Muscle of leg (tissue), 3 donors: ENCODE measurements at regions not wholly inside any gene's neighbourhood (a gene's known extent, or its start where the extent isn't known, plus 50 kb on each side); places are given as distances from the start of the nearest gene placed in this dataset.

Experiments
- DNase-seq: peaks from one replicate; pipeline ENCODE4 v3.0.0; 2013
- H3K27ac ChIP-seq: one replicate; pipeline ENCODE4 v1.5.1; 2013; ENCODE audit warnings: mild to moderate bottlenecking, low read length, control low read depth
- H3K27me3 ChIP-seq: one replicate; pipeline ENCODE4 v1.6.1; 2013; ENCODE audit warnings: low read length; ENCODE audit not compliant: control insufficient read depth, insufficient read depth
- H3K36me3 ChIP-seq: one replicate; pipeline ENCODE4 v1.6.1; 2013; ENCODE audit warnings: low read length; ENCODE audit not compliant: control insufficient read depth, insufficient read depth
- H3K4me1 ChIP-seq: one replicate; pipeline ENCODE4 v1.6.1; 2013; ENCODE audit warnings: low read length; ENCODE audit not compliant: control insufficient read depth, insufficient read depth
- H3K4me3 ChIP-seq: one replicate; pipeline ENCODE4 v1.5.1; 2013; ENCODE audit warnings: low read length, control low read depth
- H3K9me3 ChIP-seq: replicated peaks from 2 replicates; pipeline ENCODE4 v1.6.1; 2013; ENCODE audit warnings: low read depth, low read length; ENCODE audit not compliant: control insufficient read depth
- WGBS: methylation state at CpG from one replicate; pipeline ENCODE4 v1.1.5; 2013; ENCODE audit warnings: missing lambda C conversion rate; ENCODE audit not compliant: insufficient coverage; 5-methylcytosine and 5-hydroxymethylcytosine counted together

DNA sequence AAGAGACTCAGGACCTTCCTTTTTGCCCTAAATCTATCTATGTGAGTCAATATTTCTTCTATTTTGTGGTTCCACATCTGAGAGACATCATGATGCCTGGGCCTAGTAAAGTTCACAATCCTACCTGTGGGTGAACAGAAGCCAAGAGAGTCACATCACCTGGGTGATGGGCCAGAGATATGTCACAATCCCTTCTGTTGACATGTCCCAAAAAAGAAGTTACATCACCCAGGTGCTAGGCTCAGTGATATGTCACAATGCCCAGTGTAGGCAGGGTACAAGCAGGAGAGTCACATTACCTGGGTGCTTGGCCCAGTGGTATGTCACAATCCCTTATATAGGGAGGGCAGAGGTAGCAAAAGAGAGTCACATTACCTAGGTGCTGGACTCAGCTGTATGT, 2101.9 kb downstream of the TP53TG3F start:
- H3K9me3 ChIP-seq, result peaks cover 64% of the 10 kb centered on the region

DNA sequence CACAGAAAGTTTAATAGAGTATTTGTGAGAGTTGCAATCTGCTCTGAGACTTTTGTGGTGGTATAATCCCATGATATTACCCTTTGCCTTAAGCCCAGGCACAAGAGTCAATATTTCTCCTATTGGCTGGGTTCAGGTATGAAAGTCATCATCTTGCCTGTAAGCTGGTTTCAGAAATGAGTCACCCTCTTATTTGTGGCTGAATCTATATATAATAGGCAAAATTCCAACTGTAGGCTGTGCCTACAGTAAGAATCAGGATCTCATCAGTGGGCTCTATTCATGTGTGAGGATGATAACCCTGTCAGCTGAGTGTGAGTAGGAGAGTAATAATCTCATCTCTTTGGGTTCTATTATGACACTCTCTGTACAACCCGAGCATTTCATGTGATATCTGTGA, 2103.1 kb downstream of the TP53TG3F start:
- no CpG with 5 or more reads among the region's 1 CpG for WGBS
- DNase-seq, result no peak
- no peaks in the 10 kb centered on the region for H3K27me3 ChIP-seq
- H3K9me3 ChIP-seq, result peaks cover 63% of the 10 kb centered on the region
- no peak overlapping the region for H3K27ac ChIP-seq
- no peaks in the 10 kb centered on the region for H3K4me1 ChIP-seq
- H3K4me3 ChIP-seq, result no peak overlapping the region
- no peaks in the 10 kb centered on the region for H3K36me3 ChIP-seq

More for the DNA sequence above, 2101.9 kb downstream of the TP53TG3F start:
- Histone ChIP-seq H3K4me3 (no peak overlapping the region), H3K27me3 (no peaks in the 10 kb centered on the region), H3K27ac (no peak overlapping the region), H3K36me3 (no peaks in the 10 kb centered on the region), H3K4me1 (no peaks in the 10 kb centered on the region)
- DNase-seq, result no peak

DNA sequence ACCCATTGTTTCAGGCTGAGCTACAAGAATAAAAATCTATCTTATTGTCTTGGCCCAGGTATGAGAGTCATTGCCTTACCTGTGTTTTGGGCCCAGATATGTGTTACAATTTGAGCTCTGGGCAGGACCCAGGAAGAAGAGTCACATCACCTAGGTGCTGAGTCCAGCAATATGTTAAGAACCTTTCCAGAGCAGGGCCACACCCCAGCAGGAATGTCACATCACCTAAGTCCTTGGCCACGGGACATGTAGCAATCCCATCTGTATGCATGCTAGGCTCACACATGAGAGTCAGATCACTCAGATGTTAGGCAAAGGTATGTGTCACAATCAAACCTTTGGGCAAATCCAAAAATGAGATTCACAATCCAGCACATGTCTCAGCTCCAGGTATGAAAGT, 2103.5 kb downstream of the TP53TG3F start:
- WGBS, result 40% methylated on average over 1 of the region's 1 CpG
- H3K27ac ChIP-seq, result no peak overlapping the region
- H3K4me3 ChIP-seq, result no peak overlapping the region
- DNase-seq, result no peak
- H3K4me1 ChIP-seq, result no peaks in the 10 kb centered on the region
- no peaks in the 10 kb centered on the region for H3K36me3 ChIP-seq
- no peaks in the 10 kb centered on the region for H3K27me3 ChIP-seq
- peaks cover 61% of the 10 kb centered on the region for H3K9me3 ChIP-seq

DNA sequence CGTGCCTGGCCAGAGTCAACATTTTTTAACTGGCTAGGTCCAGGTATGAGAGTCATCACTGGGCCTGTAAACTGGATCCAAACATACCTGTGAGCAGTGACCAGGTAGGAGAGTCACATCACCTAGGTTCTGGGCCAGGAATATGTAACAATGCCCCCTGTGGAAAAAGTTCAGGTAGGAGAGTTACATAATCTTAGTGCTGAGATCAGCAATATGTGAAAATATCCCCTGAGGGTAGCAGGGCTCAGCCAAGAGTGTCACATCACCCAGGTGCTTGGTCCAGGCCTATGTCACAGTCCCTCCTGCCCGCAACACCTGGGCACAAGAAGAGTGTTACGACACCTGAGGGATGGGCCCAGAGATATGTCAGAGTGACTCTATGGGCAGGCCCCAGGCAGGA, 2104.7 kb downstream of the TP53TG3F start:
- Histone ChIP-seq H3K27me3 (no peaks in the 10 kb centered on the region), H3K27ac (no peak overlapping the region), H3K4me3 (no peak overlapping the region), H3K36me3 (no peaks in the 10 kb centered on the region), H3K9me3 (peaks cover 57% of the 10 kb centered on the region), H3K4me1 (no peaks in the 10 kb centered on the region)
- no peak for DNase-seq
- 92% methylated on average over 3 of the region's 3 CpGs for WGBS

DNA sequence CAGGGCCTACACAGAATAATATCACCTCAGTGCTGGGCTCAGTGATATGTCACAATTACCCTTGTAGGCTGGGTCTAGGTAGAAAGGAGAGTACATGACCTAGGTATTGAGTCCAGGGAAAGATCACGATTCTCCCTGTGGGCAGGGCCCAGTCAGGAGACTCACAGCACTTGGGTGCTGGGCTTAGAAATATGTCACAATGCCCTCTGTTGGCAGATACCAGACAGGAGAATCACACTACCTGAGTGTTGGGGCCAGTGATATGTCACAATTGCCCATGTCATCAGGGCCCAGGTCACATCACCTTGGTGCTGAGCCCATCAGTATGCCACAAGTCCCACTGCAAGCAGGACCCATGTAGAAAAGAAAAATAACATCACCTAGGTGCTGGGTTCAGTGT, 2105.5 kb downstream of the TP53TG3F start:
- Histone ChIP-seq H3K4me1 (no peaks in the 10 kb centered on the region), H3K4me3 (no peak overlapping the region), H3K27ac (no peak overlapping the region), H3K27me3 (no peaks in the 10 kb centered on the region), H3K36me3 (no peaks in the 10 kb centered on the region), H3K9me3 (peaks cover 55% of the 10 kb centered on the region)
- no peak for DNase-seq
- 60% methylated on average over 1 of the region's 1 CpG for WGBS

DNA sequence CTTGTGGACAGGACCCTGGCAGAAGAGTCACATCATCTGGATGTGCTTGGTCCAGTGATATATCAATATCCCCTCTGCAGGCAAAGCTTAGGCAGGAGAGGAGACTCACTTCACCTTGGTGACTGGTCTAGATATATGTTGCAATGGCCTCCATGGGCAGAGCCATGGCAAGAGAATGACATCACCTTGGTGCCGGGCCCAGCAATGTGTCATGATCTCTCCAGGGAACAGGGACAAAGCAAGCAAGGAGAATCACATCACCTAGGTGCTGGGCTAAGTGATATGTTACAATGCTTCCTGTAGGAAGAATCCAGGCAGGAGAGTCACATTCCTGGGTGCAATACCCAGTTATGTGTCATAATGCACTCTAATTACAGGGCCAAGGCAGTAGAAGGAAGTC, 2106.2 kb downstream of the TP53TG3F start:
- 89% methylated on average over 1 of the region's 1 CpG for WGBS

DNA sequence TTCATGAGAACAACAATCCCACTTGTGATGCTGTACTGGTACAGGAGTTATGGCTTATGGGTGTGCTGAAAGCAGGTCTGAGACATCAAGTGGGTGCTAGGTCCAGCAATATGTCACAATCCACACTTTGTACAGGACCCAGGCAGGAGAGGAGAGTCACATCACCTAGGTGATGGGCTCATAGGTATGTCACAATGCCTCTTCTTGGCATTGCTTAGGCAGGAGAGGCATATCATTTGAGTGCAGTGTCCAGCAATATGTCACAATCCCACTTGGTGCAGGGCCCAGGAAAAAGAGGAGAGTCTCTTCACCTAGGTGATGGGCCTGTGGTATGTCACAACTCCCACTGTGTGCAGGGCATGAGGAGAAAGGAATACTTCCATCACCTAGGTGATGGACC, 2110.0 kb downstream of the TP53TG3F start:
- H3K9me3 ChIP-seq, result peaks cover 71% of the 10 kb centered on the region
- no peak overlapping the region for H3K27ac ChIP-seq
- no peaks in the 10 kb centered on the region for H3K36me3 ChIP-seq
- no peak overlapping the region for H3K4me3 ChIP-seq
- H3K27me3 ChIP-seq, result no peaks in the 10 kb centered on the region
- H3K4me1 ChIP-seq, result no peaks in the 10 kb centered on the region
- DNase-seq, result no peak

More for the DNA sequence above, 2106.2 kb downstream of the TP53TG3F start:
- H3K4me1 ChIP-seq, result no peaks in the 10 kb centered on the region
- no peak for DNase-seq
- H3K36me3 ChIP-seq, result no peaks in the 10 kb centered on the region
- no peaks in the 10 kb centered on the region for H3K27me3 ChIP-seq
- peaks cover 58% of the 10 kb centered on the region for H3K9me3 ChIP-seq
- H3K27ac ChIP-seq, result no peak overlapping the region
- H3K4me3 ChIP-seq, result no peak overlapping the region

DNA sequence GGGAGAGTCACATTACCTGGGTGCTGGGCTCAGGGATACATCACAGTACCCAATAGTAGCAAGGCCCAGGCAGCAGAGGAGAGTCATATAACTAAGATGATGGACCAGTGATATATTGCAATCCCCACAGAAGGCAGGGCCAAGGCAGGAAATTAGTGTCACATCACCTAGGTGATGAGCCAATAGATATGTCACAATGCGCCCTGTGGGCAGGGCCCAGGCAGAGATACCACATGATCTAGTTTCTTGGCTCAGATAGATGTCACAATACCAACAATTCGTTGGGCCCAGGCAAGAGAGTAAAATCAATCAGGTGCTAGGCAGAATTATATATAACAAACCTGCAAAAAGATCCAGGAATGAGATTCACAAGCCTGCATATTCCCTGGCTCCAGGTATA, 2111.5 kb downstream of the TP53TG3F start:
- Histone ChIP-seq H3K9me3 (peaks cover 72% of the 10 kb centered on the region), H3K27me3 (no peaks in the 10 kb centered on the region), H3K27ac (no peak overlapping the region), H3K36me3 (no peaks in the 10 kb centered on the region), H3K4me3 (no peak overlapping the region), H3K4me1 (no peaks in the 10 kb centered on the region)
- DNase-seq, result no peak
- WGBS, result 20% methylated on average over 1 of the region's 2 CpGs

DNA sequence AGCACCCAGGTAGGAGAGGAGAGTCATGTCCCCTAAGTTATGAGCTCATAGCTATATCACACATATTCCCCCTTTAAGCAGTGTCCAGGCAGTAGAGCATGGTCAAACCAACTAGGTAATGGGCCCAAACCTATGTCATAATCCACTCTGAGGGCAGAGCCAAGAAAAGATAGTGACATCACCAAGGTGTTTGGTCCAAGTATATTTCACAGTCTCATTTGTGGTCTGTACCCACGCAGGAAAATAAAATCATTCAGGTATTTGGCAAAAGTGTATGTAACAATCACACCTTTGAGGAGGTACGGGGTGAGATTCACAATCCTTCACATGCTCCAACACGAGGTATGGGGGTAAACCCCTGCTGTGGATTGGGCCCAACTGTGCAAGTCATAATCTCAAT, 2112.8 kb downstream of the TP53TG3F start:
- H3K27me3 ChIP-seq, result no peaks in the 10 kb centered on the region
- H3K4me3 ChIP-seq, result no peak overlapping the region
- peaks cover 76% of the 10 kb centered on the region for H3K9me3 ChIP-seq
- H3K27ac ChIP-seq, result no peak overlapping the region
- no peak for DNase-seq
- H3K36me3 ChIP-seq, result no peaks in the 10 kb centered on the region
- H3K4me1 ChIP-seq, result no peaks in the 10 kb centered on the region
- no CpG with 5 or more reads among the region's 3 CpGs for WGBS

DNA sequence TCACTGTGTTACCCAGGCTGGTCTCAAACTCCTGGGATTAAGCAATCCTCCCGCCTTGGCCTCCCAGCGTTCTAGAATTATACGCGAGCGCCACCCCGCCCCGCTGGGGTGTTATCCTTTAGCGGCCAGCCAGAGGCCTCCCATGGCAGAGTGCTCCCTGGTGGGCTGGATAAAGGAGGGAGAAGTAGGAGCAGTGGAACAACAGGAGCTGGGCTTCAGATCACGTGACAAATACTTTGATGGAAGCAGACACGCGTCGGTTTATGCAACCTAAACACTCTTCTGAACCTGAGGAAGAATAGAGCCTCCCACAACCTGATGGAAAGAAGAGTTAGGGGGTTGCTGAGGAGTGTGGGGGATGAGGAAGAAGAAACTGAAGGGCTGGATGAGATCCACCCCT, 2114.0 kb downstream of the TP53TG3F start:
- Histone ChIP-seq H3K36me3 (no peaks in the 10 kb centered on the region), H3K4me3 (no peak overlapping the region), H3K9me3 (peaks cover 77% of the 10 kb centered on the region), H3K27me3 (no peaks in the 10 kb centered on the region), H3K4me1 (no peaks in the 10 kb centered on the region), H3K27ac (no peak overlapping the region)
- 85% methylated on average over 8 of the region's 12 CpGs for WGBS
- DNase-seq, result no peak

DNA sequence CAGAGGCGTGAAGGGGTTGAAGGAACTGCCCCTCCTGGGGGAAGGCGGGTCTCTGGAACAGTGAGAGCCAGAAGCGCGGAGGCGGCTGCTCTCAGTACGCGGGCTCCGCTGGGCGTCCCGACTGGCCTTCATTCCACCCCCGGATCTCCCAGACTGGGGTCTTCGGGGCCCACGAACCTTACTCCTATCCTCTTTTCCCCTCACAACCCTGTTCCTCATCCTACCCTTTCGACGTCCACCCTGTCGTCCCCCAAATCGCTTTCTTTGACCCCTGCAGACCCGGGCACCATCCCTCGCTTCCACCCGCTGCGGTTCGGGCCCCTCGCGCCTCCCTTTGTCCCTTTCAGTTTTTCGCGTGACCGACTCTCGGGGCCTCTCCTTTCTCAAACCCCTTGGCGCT, 2114.6 kb downstream of the TP53TG3F start:
- 48% methylated on average over 29 of the region's 29 CpGs for WGBS
- Histone ChIP-seq H3K27me3 (no peaks in the 10 kb centered on the region), H3K36me3 (no peaks in the 10 kb centered on the region), H3K9me3 (peaks cover 81% of the 10 kb centered on the region), H3K27ac (no peak overlapping the region), H3K4me3 (no peak overlapping the region), H3K4me1 (no peaks in the 10 kb centered on the region)
- no peak for DNase-seq
